H9 (cell line): ENCODE measurements at regions not wholly inside any gene's neighbourhood (a gene's known extent, or its start where the extent isn't known, plus 50 kb on each side); places are given as distances from the start of the nearest gene placed in this dataset.

Experiments
- DNase-seq: peaks from one replicate; pipeline ENCODE4 v3.0.0-alpha.2; 2017
- H2AFZ ChIP-seq: one replicate; pipeline ENCODE4 v1.6.1; 2013; ENCODE audit warnings: mild to moderate bottlenecking, low read length, control low read depth, moderate library complexity
- H2AK5ac ChIP-seq: 2 replicates; pipeline ENCODE4 v1.6.1; 2013; ENCODE audit warnings: low read length, control low read depth, mixed read lengths; ENCODE audit not compliant: insufficient read length
- H2BK120ac ChIP-seq: one replicate; pipeline ENCODE4 v1.6.1; 2013; ENCODE audit warnings: low read depth, mild to moderate bottlenecking, low read length, control low read depth, inconsistent platforms; ENCODE audit not compliant: poor library complexity, severe bottlenecking
- H2BK12ac ChIP-seq: 2 replicates; pipeline ENCODE4 v1.6.1; 2013; ENCODE audit warnings: low read length, control low read depth, mixed read lengths, low read depth; ENCODE audit not compliant: insufficient read length
- H2BK15ac ChIP-seq: 2 replicates; pipeline ENCODE4 v1.6.1; 2013; ENCODE audit warnings: low read depth, low read length, control low read depth
- H2BK20ac ChIP-seq: one replicate; pipeline ENCODE4 v1.6.1; 2013; ENCODE audit warnings: low read depth, mild to moderate bottlenecking, low read length, control low read depth, inconsistent platforms; ENCODE audit not compliant: poor library complexity, severe bottlenecking
- H2BK5ac ChIP-seq: 2 replicates; pipeline ENCODE4 v1.6.1; 2013; ENCODE audit warnings: low read length, control low read depth, mixed read lengths; ENCODE audit not compliant: insufficient read length
- H3K14ac ChIP-seq: 2 replicates; pipeline ENCODE4 v1.6.1; 2013; ENCODE audit warnings: low read length, control low read depth; ENCODE audit not compliant: insufficient read depth
- H3K18ac ChIP-seq: 2 replicates; pipeline ENCODE4 v1.6.1; 2013; ENCODE audit warnings: low read depth, mild to moderate bottlenecking, mixed read lengths, low read length, control low read depth; ENCODE audit not compliant: insufficient read length
- H3K23ac ChIP-seq: 2 replicates; pipeline ENCODE4 v1.6.1; 2013; ENCODE audit warnings: low read length, control low read depth, mixed read lengths, low read depth; ENCODE audit not compliant: insufficient read length
- H3K23me2 ChIP-seq: 2 replicates; pipeline ENCODE4 v1.6.1; 2013; ENCODE audit warnings: low read depth, mild to moderate bottlenecking, mixed read lengths, low read length, control low read depth; ENCODE audit not compliant: insufficient read length, poor library complexity, severe bottlenecking
- H3K27ac ChIP-seq: 2 replicates; pipeline ENCODE4 v1.5.1; 2013; ENCODE audit warnings: low read length, control low read depth, mixed read lengths, low read depth; ENCODE audit not compliant: insufficient read length
- H3K27me3 ChIP-seq: 2 replicates; pipeline ENCODE4 v1.6.1; 2013; ENCODE audit warnings: low read length, control low read depth, inconsistent platforms; ENCODE audit not compliant: insufficient read depth
- H3K4ac ChIP-seq: 2 replicates; pipeline ENCODE4 v1.6.1; 2013; ENCODE audit warnings: low read depth, mild to moderate bottlenecking, control low read depth, inconsistent platforms, low read length, moderate library complexity
- H3K4me1 ChIP-seq: 2 replicates; pipeline ENCODE4 v1.6.1; 2013; ENCODE audit warnings: low read length, control low read depth, inconsistent platforms; ENCODE audit not compliant: insufficient read depth
- H3K4me2 ChIP-seq: 2 replicates; pipeline ENCODE4 v1.6.1; 2013; ENCODE audit warnings: low read length, control low read depth, mixed read lengths; ENCODE audit not compliant: insufficient read length, insufficient read depth
- H3K56ac ChIP-seq: 2 replicates; pipeline ENCODE4 v1.6.1; 2013; ENCODE audit warnings: low read depth, mild to moderate bottlenecking, mixed read lengths, low read length, control low read depth; ENCODE audit not compliant: insufficient read length
- H3K79me1 ChIP-seq: 2 replicates; pipeline ENCODE4 v1.6.1; 2013; ENCODE audit warnings: low read depth, mild to moderate bottlenecking, moderate library complexity, low read length, control low read depth, inconsistent platforms; ENCODE audit not compliant: insufficient read depth, poor library complexity, severe bottlenecking
- H3K79me2 ChIP-seq: 2 replicates; pipeline ENCODE4 v1.6.1; 2013; ENCODE audit warnings: low read length, control low read depth, inconsistent platforms; ENCODE audit not compliant: insufficient read depth
- H3K9ac ChIP-seq: 2 replicates; pipeline ENCODE4 v1.6.1; 2013; ENCODE audit warnings: low read length, control low read depth, mixed read lengths; ENCODE audit not compliant: insufficient read length; ENCODE audit errors: extremely low read depth
- H3K9me3 ChIP-seq: one replicate; pipeline ENCODE4 v1.6.1; 2013; ENCODE audit warnings: low read depth, low read length, inconsistent platforms; ENCODE audit not compliant: control insufficient read depth
- H3T11ph ChIP-seq: one replicate; pipeline ENCODE4 v1.6.1; 2013; ENCODE audit warnings: mild to moderate bottlenecking, low read length, control low read depth, inconsistent platforms
- H4K20me1 ChIP-seq: one replicate; pipeline ENCODE4 v1.6.1; 2013; ENCODE audit not compliant: control insufficient read depth, insufficient read length, insufficient read depth
- H4K5ac ChIP-seq: 2 replicates; pipeline ENCODE4 v1.6.1; 2013; ENCODE audit warnings: low read depth, mild to moderate bottlenecking, mixed read lengths, low read length, control low read depth; ENCODE audit not compliant: insufficient read length
- H4K8ac ChIP-seq: replicated peaks from 2 replicates; pipeline ENCODE4 v1.6.1; 2013; ENCODE audit warnings: low read length, control low read depth, mixed read lengths, low read depth; ENCODE audit not compliant: insufficient read length
- H4K91ac ChIP-seq: 2 replicates; pipeline ENCODE4 v1.6.1; 2013; ENCODE audit warnings: low read depth, mild to moderate bottlenecking, moderate library complexity, mixed read lengths, low read length, control low read depth; ENCODE audit not compliant: insufficient read length
- H3K27ac Mint-ChIP-seq, 3 experiments: 2 replicates in 2 of 3; 3 replicates in 1 of 3; pipeline ENCODE4 v1.8.0; 2020 to 2021; ENCODE audit warnings: mixed read lengths in 3 of 3, mild to moderate bottlenecking in 1 of 3, moderate library complexity in 1 of 3
- H3K27me3 Mint-ChIP-seq: 2 replicates; pipeline ENCODE4 v1.8.0; 2021; ENCODE audit warnings: low read depth, mild to moderate bottlenecking, moderate library complexity, mixed read lengths
- H3K36me3 Mint-ChIP-seq, 3 experiments: 2 replicates in 2 of 3; 3 replicates in 1 of 3; pipeline ENCODE4 v1.8.0; 2020 to 2021; ENCODE audit warnings: low read depth in 3 of 3, mixed read lengths in 3 of 3; ENCODE audit not compliant: insufficient read depth in 1 of 3
- H3K4me1 Mint-ChIP-seq, 2 experiments: 2 replicates each; pipeline ENCODE4 v1.8.0; 2020; ENCODE audit warnings: mixed read lengths in 2 of 2
- H3K4me3 Mint-ChIP-seq, 2 experiments: 2 replicates in 1 of 2; 3 replicates in 1 of 2; pipeline ENCODE4 v1.8.0; 2020 to 2021; ENCODE audit warnings: mild to moderate bottlenecking in 2 of 2, mixed read lengths in 2 of 2, moderate library complexity in 1 of 2
- H3K9me3 Mint-ChIP-seq, 2 experiments: 2 replicates in 1 of 2; 3 replicates in 1 of 2; pipeline ENCODE4 v1.8.0; 2020; ENCODE audit warnings: mild to moderate bottlenecking in 2 of 2, mixed read lengths in 2 of 2, moderate library complexity in 1 of 2
- CTCF ChIP-seq: fragments of 200-600 bp; sonication (generic); conservative IDR thresholded peaks from 3 replicates; pipeline ENCODE4 v1.8.0; 2021; ENCODE audit warnings: antibody characterized with exemption, mild to moderate bottlenecking
- WGBS: extraction: QIAGEN DNeasy Blood & Tissue Kit; methylation state at CpG from one replicate; pipeline ENCODE4 v1.1.7; 2013; ENCODE audit warnings: missing lambda C conversion rate, low lambda C conversion rate, mixed read lengths; ENCODE audit not compliant: insufficient read length; ENCODE audit errors: extremely low coverage; 5-methylcytosine and 5-hydroxymethylcytosine counted together

- no peak overlapping the region for H3K23ac ChIP-seq
- H3K9me3 ChIP-seq = no peaks in the 10 kb centered on the region
- H3K4ac ChIP-seq = no peak overlapping the region
- Mint-ChIP-seq H3K4me3 (no peak overlapping the region), H3K36me3 (no peaks in the 10 kb centered on the region; a peak in 1 of 7 replicates), H3K27ac (no peak overlapping the region; a peak in 1 of 7 replicates), H3K4me1 (peaks cover 7 to 16% of the 10 kb centered on the region in 2 experiments), H3K27me3 (peaks cover 3% of the 10 kb centered on the region), H3K9me3 (no peaks in the 10 kb centered on the region; a peak in 1 of 5 replicates)
- no peak overlapping the region for H2BK12ac ChIP-seq
- H4K5ac ChIP-seq = no peak overlapping the region
- DNase-seq = no peak
- no peaks in the 10 kb centered on the region for H3K79me1 ChIP-seq
- H3K4me2 ChIP-seq = no peak overlapping the region
- H3K18ac ChIP-seq = no peak overlapping the region
- H3K4me1 ChIP-seq = peaks cover 3% of the 10 kb centered on the region; the same call in 1 of the 2 replicates
- H3K23me2 ChIP-seq = no peaks in the 10 kb centered on the region
- H2BK15ac ChIP-seq = no peak overlapping the region
- no peak overlapping the region for H2AK5ac ChIP-seq
- no CpG with 5 or more reads among the region's 19 CpGs for WGBS
- no peaks in the 10 kb centered on the region for H4K20me1 ChIP-seq
- H4K91ac ChIP-seq = no peak overlapping the region
- H3K79me2 ChIP-seq = no peaks in the 10 kb centered on the region
- no peak for TF ChIP-seq CTCF
- H2BK5ac ChIP-seq = no peak overlapping the region
- H3K56ac ChIP-seq = no peak overlapping the region
- H2AFZ ChIP-seq = no peak overlapping the region
- no peak overlapping the region for H2BK20ac ChIP-seq
- H3K27ac ChIP-seq = no peak overlapping the region
- no peaks in the 10 kb centered on the region for H3K27me3 ChIP-seq
- H4K8ac ChIP-seq = no peak overlapping the region
- no peak overlapping the region for H3T11ph ChIP-seq
- no peak overlapping the region for H3K9ac ChIP-seq
- H2BK120ac ChIP-seq = no peak overlapping the region
- H3K14ac ChIP-seq = no peak overlapping the region
These were observed 86.7 kb downstream of the TMEM18 start for GRCh38 chr2:590214-591175.
